IMR-90 (cell line): ENCODE measurements at regions not wholly inside any gene's neighbourhood (a gene's known extent, or its start where the extent isn't known, plus 50 kb on each side); places are given as distances from the start of the nearest gene placed in this dataset.

ENCODE experiments used
- ATAC-seq: fragments of 200-7000 bp; cut with Tn5 transposase; 2 replicates; pipeline ENCODE4 v1.9.1; 2020; ENCODE audit warnings: low read depth, mild to moderate bottlenecking, moderate library complexity
- BruUV-seq: library from RNA; stranded (reverse); fragments of 400-500 nt; replicated peaks from 2 replicates; lab custom pipeline; 2021; lab: Mats Ljungman, UMichigan
- CTCF ChIA-PET: fragments of 300-600 bp; formaldehyde crosslinking; extraction: SDS; loops from one replicate; lab custom pipeline; 2021; ENCODE audit warnings: antibody characterized with exemption; lab: Yijun Ruan, JAX
- POLR2A ChIA-PET: fragments of 300-600 bp; sonication (Branson Sonifier 250); formaldehyde crosslinking; loops from one replicate; lab custom pipeline; 2022; ENCODE audit warnings: antibody characterized with exemption; ENCODE audit not compliant: unreplicated experiment; lab: Charles Lee
- DNase-seq: peaks from one replicate; pipeline ENCODE4 v3.0.0; 2013
- H2AFZ ChIP-seq: replicated peaks from 2 replicates; pipeline ENCODE3; 2013; ENCODE audit warnings: low read length, mild to moderate bottlenecking; ENCODE audit not compliant: poor library complexity
- H2AK5ac ChIP-seq: 2 replicates; pipeline ENCODE4 v1.6.1; 2013; ENCODE audit warnings: low read depth, low read length, inconsistent platforms
- H2AK9ac ChIP-seq: replicated peaks from 2 replicates; pipeline ENCODE3; 2013; ENCODE audit warnings: mild to moderate bottlenecking, low read depth, low read length, moderate library complexity; ENCODE audit not compliant: poor library complexity
- H2BK120ac ChIP-seq: 2 replicates; pipeline ENCODE4 v1.6.1; 2013; ENCODE audit warnings: low read depth, low read length, inconsistent platforms
- H2BK15ac ChIP-seq: 3 replicates; pipeline ENCODE4 v1.6.1; 2013; ENCODE audit warnings: low read depth, low read length, inconsistent platforms
- H2BK20ac ChIP-seq: 2 replicates; pipeline ENCODE4 v1.6.1; 2013; ENCODE audit warnings: low read depth, mild to moderate bottlenecking, inconsistent platforms, low read length, moderate library complexity
- H2BK5ac ChIP-seq: 2 replicates; pipeline ENCODE4 v1.6.1; 2013; ENCODE audit warnings: mild to moderate bottlenecking, low read depth, low read length, inconsistent platforms; ENCODE audit not compliant: poor library complexity, severe bottlenecking
- H3K14ac ChIP-seq: replicated peaks from 2 replicates; pipeline ENCODE4 v1.6.1; 2013; ENCODE audit warnings: low read depth, low read length, inconsistent platforms
- H3K18ac ChIP-seq: 2 replicates; pipeline ENCODE4 v1.6.1; 2013; ENCODE audit warnings: low read depth, low read length, control low read depth
- H3K23ac ChIP-seq: 2 replicates; pipeline ENCODE4 v1.6.1; 2013; ENCODE audit warnings: low read depth, low read length, inconsistent platforms
- H3K27ac ChIP-seq: 2 replicates; pipeline ENCODE4 v1.5.1; 2013; ENCODE audit warnings: mild to moderate bottlenecking, control low read depth, low read length; ENCODE audit not compliant: insufficient read depth
- H3K27me3 ChIP-seq: 2 replicates; pipeline ENCODE4 v1.6.1; 2013; ENCODE audit warnings: low read length; ENCODE audit not compliant: control insufficient read depth, insufficient read depth
- H3K36me3 ChIP-seq: 2 replicates; pipeline ENCODE4 v1.6.1; 2013; ENCODE audit warnings: low read length, mixed read lengths; ENCODE audit not compliant: control insufficient read depth, insufficient read depth
- H3K4ac ChIP-seq: 2 replicates; pipeline ENCODE4 v1.6.1; 2013; ENCODE audit warnings: low read depth, low read length, inconsistent platforms
- H3K4me1 ChIP-seq: 2 replicates; pipeline ENCODE4 v1.6.1; 2013; ENCODE audit warnings: low read length, mixed read lengths; ENCODE audit not compliant: control insufficient read depth, insufficient read depth
- H3K4me2 ChIP-seq: 2 replicates; pipeline ENCODE4 v1.6.1; 2013; ENCODE audit warnings: low read depth, mild to moderate bottlenecking, control low read depth, low read length, moderate library complexity
- H3K4me3 ChIP-seq: 2 replicates; pipeline ENCODE4 v1.5.1; 2013; ENCODE audit warnings: low read depth, mild to moderate bottlenecking, control low read depth, low read length, moderate library complexity; ENCODE audit not compliant: insufficient read depth
- H3K56ac ChIP-seq: 2 replicates; pipeline ENCODE4 v1.6.1; 2013; ENCODE audit warnings: low read length, inconsistent platforms; ENCODE audit not compliant: insufficient read depth; ENCODE audit errors: extremely low read depth
- H3K79me1 ChIP-seq, 2 experiments: 2 replicates each; pipeline ENCODE4 v1.6.1; 2013; ENCODE audit warnings: low read length in 2 of 2, inconsistent platforms in 1 of 2, low read depth in 1 of 2
- H3K9ac ChIP-seq: 2 replicates; pipeline ENCODE4 v1.6.1; 2013; ENCODE audit warnings: low read depth, low read length, control low read depth
- H3K9me1 ChIP-seq: 2 replicates; pipeline ENCODE4 v1.6.1; 2013; ENCODE audit warnings: low read length, inconsistent platforms; ENCODE audit not compliant: insufficient read depth
- H3K9me3 ChIP-seq: 2 replicates; pipeline ENCODE4 v1.6.1; 2013; ENCODE audit warnings: low read length; ENCODE audit not compliant: control insufficient read depth, insufficient read depth
- H4K20me1 ChIP-seq: 2 replicates; pipeline ENCODE4 v1.6.1; 2013; ENCODE audit warnings: low read length, inconsistent platforms; ENCODE audit not compliant: insufficient read depth
- H4K5ac ChIP-seq: 2 replicates; pipeline ENCODE4 v1.6.1; 2013; ENCODE audit warnings: mild to moderate bottlenecking, low read depth, low read length, control low read depth
- H4K8ac ChIP-seq, 2 experiments: 2 replicates each; pipeline ENCODE4 v1.6.1; 2013; ENCODE audit warnings: low read depth in 2 of 2, low read length in 2 of 2, control low read depth in 1 of 2, inconsistent platforms in 1 of 2
- H4K91ac ChIP-seq: 2 replicates; pipeline ENCODE4 v1.6.1; 2013; ENCODE audit warnings: low read depth, low read length, inconsistent platforms; ENCODE audit not compliant: insufficient read depth
- BHLHE40 ChIP-seq: fragments of 150-350 bp; IDR thresholded peaks from 2 replicates; pipeline ENCODE4 v1.6.1; 2016; ENCODE audit warnings: mild to moderate bottlenecking, low read depth, low read length
- CEBPB ChIP-seq: IDR thresholded peaks from 2 replicates; pipeline ENCODE4 v1.6.1; 2012; ENCODE audit warnings: low read depth, low read length, improper control_type of control experiment
- CTCF ChIP-seq: conservative IDR thresholded peaks from 2 replicates; pipeline ENCODE4 v1.5.1; 2012; ENCODE audit warnings: mild to moderate bottlenecking, low read depth, low read length, improper control_type of control experiment
- MXI1 ChIP-seq: IDR thresholded peaks from 2 replicates; pipeline ENCODE4 v1.6.1; 2012; ENCODE audit warnings: low read depth, mild to moderate bottlenecking, low read length, moderate library complexity, borderline replicate concordance
- POLR2A ChIP-seq: IDR thresholded peaks from 2 replicates; pipeline ENCODE4 v1.6.1; 2012; ENCODE audit warnings: mild to moderate bottlenecking, low read depth, low read length
- RAD21 ChIP-seq: IDR thresholded peaks from 2 replicates; pipeline ENCODE4 v1.6.1; 2012; ENCODE audit warnings: low read length, improper control_type of control experiment
- RCOR1 ChIP-seq: IDR thresholded peaks from 2 replicates; pipeline ENCODE4 v1.6.1; 2012; ENCODE audit warnings: mild to moderate bottlenecking, low read length, improper control_type of control experiment; ENCODE audit not compliant: insufficient replicate concordance
- SMC3 ChIP-seq: fragments of 150-350 bp; IDR thresholded peaks from 2 replicates; pipeline ENCODE4 v1.6.1; 2016; ENCODE audit warnings: low read depth, mild to moderate bottlenecking, antibody characterized with exemption, low read length, moderate library complexity
- WGBS, 2 experiments: methylation state at CpG; one replicate each; pipeline versions ENCODE4 v1.1.5 to v1.1.7; 2013; ENCODE audit warnings: missing lambda C conversion rate in 2 of 2; ENCODE audit not compliant: insufficient read length in 1 of 2; ENCODE audit errors: extremely low coverage in 2 of 2; 5-methylcytosine and 5-hydroxymethylcytosine counted together
- dilution Hi-C: fragments of 300-500 bp; cut with HindIII; formaldehyde crosslinking; loops from one replicate; pipeline ENCODE4 v1.14.3; 2018; ENCODE audit warnings: low sequenced_read_pairs; ENCODE audit not compliant: unreplicated experiment
- in situ Hi-C: fragments of 300-500 bp; cut with MboI; formaldehyde crosslinking; loops from 3 replicates; pipeline ENCODE4 v1.14.3; 2019; ENCODE audit warnings: low sequenced_read_pairs, inconsistent platforms, mixed read lengths
- intact Hi-C: fragments of 100-400 bp; cut with micrococcal nuclease; formaldehyde crosslinking; loops from 2 replicates; pipeline ENCODE4 v1.10.0; 2022

GRCh38 chr7:32214913-32215312, 144.7 kb upstream of the PDE1C start:
- CTCF ChIA-PET: interaction anchor here (0.9 kb wide), 1 partner anchor 265 kb away, joined by 3 read pairs; no protein-coding TSS in a partner anchor
- in situ Hi-C loops: loop anchor here (5.0 kb wide), 1 partner anchor 262 kb away; no protein-coding TSS in a partner anchor

More at GRCh38 chr7:32214913-32215312, 144.7 kb upstream of the PDE1C start:
- no peaks in the 10 kb centered on the region for H3K36me3 ChIP-seq
- no peaks in the 10 kb centered on the region; the same call in 1 of the 2 replicates for H3K9me3 ChIP-seq
- H3K4ac ChIP-seq: no peak overlapping the region
- no peak overlapping the region for H2BK15ac ChIP-seq
- no peak overlapping the region for H3K56ac ChIP-seq
- H3K27me3 ChIP-seq: peaks cover 14% of the 10 kb centered on the region
- no peak overlapping the region for H3K9ac ChIP-seq
- no peaks in the 10 kb centered on the region for H3K4me1 ChIP-seq
- H3K14ac ChIP-seq: no peak overlapping the region
- POLR2A ChIA-PET: no interaction called here
- no peak overlapping the region for H3K18ac ChIP-seq
- H4K91ac ChIP-seq: no peak overlapping the region
- H4K8ac ChIP-seq: no peak overlapping the region
- no peak for DNase-seq
- H2AK9ac ChIP-seq: no peak overlapping the region
- no peaks in the 10 kb centered on the region for H3K9me1 ChIP-seq
- no peak for ATAC-seq
- H2BK5ac ChIP-seq: no peak overlapping the region
- no TSS peak for BruUV-seq
- intact Hi-C loops: no loop called here
- no peak overlapping the region for H2BK20ac ChIP-seq
- dilution Hi-C loops: no loop called here
- no peak overlapping the region for H4K5ac ChIP-seq
- no peak overlapping the region for H2BK120ac ChIP-seq
- H2AFZ ChIP-seq: peak overlapping the region; percentile 55
- no CpG with 5 or more reads among the region's 4 CpGs for WGBS, 2 experiments
- no peak overlapping the region for H3K4me3 ChIP-seq
- H4K20me1 ChIP-seq: no peaks in the 10 kb centered on the region
- no peak overlapping the region for H3K27ac ChIP-seq
- no peak overlapping the region for H3K23ac ChIP-seq
- no peak overlapping the region for H2AK5ac ChIP-seq
- no peaks in the 10 kb centered on the region for H3K79me1 ChIP-seq
- TF ChIP-seq CTCF (no peak), MXI1 (no peak), POLR2A (no peak), CEBPB (no peak), RAD21 (no peak), BHLHE40 (no peak), RCOR1 (no peak), SMC3 (no peak)
- no peak overlapping the region for H3K4me2 ChIP-seq
